HFFc6 (cell line): ENCODE measurements at regions not wholly inside any gene's neighbourhood (a gene's known extent, or its start where the extent isn't known, plus 50 kb on each side); places are given as distances from the start of the nearest gene placed in this dataset.

Source experiments
- DNase-seq: peaks from one replicate; pipeline ENCODE4 v3.0.0-alpha.2; 2018
- H3K27ac Mint-ChIP-seq: 2 replicates; pipeline ENCODE4 v1.8.0; 2020; ENCODE audit warnings: mild to moderate bottlenecking, mixed read lengths
- H3K27me3 Mint-ChIP-seq: 2 replicates; pipeline ENCODE4 v1.8.0; 2021; ENCODE audit warnings: mild to moderate bottlenecking, moderate library complexity, mixed read lengths; ENCODE audit not compliant: insufficient read depth
- H3K36me3 Mint-ChIP-seq: 2 replicates; pipeline ENCODE4 v1.8.0; 2021; ENCODE audit warnings: low read depth, mixed read lengths
- H3K4me1 Mint-ChIP-seq: 2 replicates; pipeline ENCODE4 v1.8.0; 2020; ENCODE audit warnings: low read depth, mixed read lengths
- H3K4me3 Mint-ChIP-seq: 2 replicates; pipeline ENCODE4 v1.8.0; 2020; ENCODE audit warnings: mild to moderate bottlenecking, moderate library complexity, mixed read lengths
- H3K9me3 Mint-ChIP-seq: 2 replicates; pipeline ENCODE4 v1.8.0; 2020; ENCODE audit warnings: mild to moderate bottlenecking, mixed read lengths
- TF ChIP-seq, protein P1 (sequence below): fragments of 200-600 bp; sonication (generic); IDR thresholded peaks from 2 replicates; pipeline ENCODE4 v1.5.0; 2021; ENCODE audit warnings: antibody characterized with exemption, mild to moderate bottlenecking

DNA sequence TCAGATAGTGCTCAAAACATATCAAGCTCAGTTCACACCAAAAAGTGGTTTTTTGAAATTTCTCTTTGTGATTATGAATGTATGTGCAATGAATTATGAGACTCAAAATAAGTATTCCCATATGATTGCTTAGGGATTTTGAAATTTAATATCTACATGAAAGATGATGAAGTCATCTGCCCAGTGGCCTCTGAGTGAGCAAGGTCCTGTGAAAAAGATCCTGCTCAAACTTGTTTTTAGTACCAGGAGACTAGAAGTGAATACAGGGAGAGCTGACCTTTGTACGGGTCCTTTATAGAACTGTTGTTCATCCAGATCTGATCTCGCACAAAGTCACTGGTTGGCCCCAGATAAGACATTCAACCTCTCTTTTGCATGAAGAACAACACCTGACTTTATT lies 151.9 kb upstream of the MAF start:
- Mint-ChIP-seq H3K27ac (no peak overlapping the region), H3K9me3 (peaks cover 55% of the 10 kb centered on the region), H3K4me3 (no peak overlapping the region), H3K36me3 (no peaks in the 10 kb centered on the region; the same call in 1 of the 2 replicates), H3K27me3 (no peaks in the 10 kb centered on the region), H3K4me1 (no peaks in the 10 kb centered on the region)
- TF ChIP-seq, protein P1, sequence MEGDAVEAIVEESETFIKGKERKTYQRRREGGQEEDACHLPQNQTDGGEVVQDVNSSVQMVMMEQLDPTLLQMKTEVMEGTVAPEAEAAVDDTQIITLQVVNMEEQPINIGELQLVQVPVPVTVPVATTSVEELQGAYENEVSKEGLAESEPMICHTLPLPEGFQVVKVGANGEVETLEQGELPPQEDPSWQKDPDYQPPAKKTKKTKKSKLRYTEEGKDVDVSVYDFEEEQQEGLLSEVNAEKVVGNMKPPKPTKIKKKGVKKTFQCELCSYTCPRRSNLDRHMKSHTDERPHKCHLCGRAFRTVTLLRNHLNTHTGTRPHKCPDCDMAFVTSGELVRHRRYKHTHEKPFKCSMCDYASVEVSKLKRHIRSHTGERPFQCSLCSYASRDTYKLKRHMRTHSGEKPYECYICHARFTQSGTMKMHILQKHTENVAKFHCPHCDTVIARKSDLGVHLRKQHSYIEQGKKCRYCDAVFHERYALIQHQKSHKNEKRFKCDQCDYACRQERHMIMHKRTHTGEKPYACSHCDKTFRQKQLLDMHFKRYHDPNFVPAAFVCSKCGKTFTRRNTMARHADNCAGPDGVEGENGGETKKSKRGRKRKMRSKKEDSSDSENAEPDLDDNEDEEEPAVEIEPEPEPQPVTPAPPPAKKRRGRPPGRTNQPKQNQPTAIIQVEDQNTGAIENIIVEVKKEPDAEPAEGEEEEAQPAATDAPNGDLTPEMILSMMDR = no peak
- no peak for DNase-seq

DNA sequence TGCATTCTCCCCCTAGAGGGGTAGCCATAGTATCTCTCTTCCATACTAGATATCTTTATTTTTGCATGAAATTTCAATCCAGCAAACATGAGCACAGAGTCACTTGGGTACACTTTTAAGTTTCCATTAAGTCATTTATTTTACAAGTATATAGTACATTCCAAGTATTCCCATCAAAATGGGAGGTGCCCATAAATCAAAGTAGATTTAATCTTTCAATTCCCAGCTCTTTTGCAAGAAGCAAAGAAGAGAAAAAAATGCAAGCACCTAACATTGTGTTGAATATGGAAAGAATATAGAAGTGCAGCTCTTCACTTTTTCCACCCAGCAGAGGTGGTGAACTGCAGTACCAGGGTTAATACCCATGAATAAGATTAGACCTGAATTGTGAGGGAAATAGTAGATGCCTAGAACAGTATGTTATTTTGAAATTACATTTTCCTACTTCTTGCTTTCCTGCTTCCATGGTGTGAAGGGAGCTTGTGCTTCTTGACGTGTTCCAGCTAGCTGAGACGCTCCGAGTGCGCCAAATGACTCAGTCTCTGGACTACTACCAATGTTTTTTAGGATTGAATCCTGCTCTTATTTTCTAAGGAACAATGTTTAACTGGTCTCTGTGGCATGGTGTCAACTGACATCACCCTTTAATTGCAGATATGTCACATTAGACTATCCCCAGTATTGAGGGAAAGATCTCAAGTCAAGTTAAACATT lies 151.1 kb upstream of the MAF start:
- Mint-ChIP-seq H3K36me3 (no peaks in the 10 kb centered on the region; the same call in 1 of the 2 replicates), H3K27me3 (no peaks in the 10 kb centered on the region), H3K27ac (no peak overlapping the region), H3K4me3 (no peak overlapping the region), H3K9me3 (peaks cover 53% of the 10 kb centered on the region), H3K4me1 (no peaks in the 10 kb centered on the region)
- TF ChIP-seq, protein P1 = no peak
- DNase-seq = no peak

DNA sequence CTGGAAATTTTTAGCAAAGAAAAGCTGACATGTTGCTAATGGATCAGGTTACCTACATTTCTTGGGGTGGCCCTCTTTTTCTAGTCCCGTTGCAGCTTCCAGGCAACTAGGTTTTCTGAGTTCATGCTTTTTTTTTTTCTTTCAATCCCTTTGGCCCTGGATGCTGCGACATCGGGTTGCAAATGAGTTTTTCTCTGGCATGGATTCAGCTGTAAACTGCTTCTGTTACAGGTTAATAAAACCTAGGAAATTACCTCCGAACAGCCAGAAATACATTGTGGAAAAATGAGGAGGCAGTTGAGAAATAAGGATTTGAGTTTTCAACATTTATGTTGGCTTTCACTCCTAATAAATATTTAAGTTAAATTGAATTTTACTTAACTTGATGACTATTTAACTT lies 149.8 kb upstream of the MAF start:
- H3K27ac Mint-ChIP-seq = no peak overlapping the region
- H3K27me3 Mint-ChIP-seq = no peaks in the 10 kb centered on the region
- TF ChIP-seq, protein P1 = no peak
- no peaks in the 10 kb centered on the region; the same call in 1 of the 2 replicates for H3K36me3 Mint-ChIP-seq
- no peak for DNase-seq
- no peaks in the 10 kb centered on the region for H3K4me1 Mint-ChIP-seq
- peaks cover 58% of the 10 kb centered on the region for H3K9me3 Mint-ChIP-seq
- no peak overlapping the region for H3K4me3 Mint-ChIP-seq

DNA sequence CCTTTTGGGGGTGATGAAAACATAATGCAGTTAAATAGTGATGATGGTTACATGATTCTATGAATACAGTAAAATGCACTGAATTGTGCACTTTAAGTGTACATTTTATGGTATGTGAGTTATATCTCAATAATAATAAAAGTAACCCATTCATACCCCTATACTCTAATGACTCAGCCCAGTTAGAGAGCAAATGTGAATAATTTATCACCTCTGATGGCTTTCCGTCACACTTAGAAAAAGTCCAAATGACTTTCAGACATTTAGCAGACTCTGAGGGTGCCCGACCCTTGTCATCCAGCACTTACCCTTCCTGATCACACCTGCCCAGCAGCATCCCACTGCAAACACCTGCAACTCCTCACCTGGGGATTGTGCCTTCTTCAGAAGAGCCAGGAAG lies 148.1 kb upstream of the MAF start:
- H3K27me3 Mint-ChIP-seq = no peaks in the 10 kb centered on the region
- TF ChIP-seq, protein P1 = no peak
- peaks cover 41% of the 10 kb centered on the region for H3K9me3 Mint-ChIP-seq
- H3K4me3 Mint-ChIP-seq = no peak overlapping the region
- H3K27ac Mint-ChIP-seq = no peak overlapping the region
- no peaks in the 10 kb centered on the region for H3K4me1 Mint-ChIP-seq
- H3K36me3 Mint-ChIP-seq = no peaks in the 10 kb centered on the region
- no peak for DNase-seq

DNA sequence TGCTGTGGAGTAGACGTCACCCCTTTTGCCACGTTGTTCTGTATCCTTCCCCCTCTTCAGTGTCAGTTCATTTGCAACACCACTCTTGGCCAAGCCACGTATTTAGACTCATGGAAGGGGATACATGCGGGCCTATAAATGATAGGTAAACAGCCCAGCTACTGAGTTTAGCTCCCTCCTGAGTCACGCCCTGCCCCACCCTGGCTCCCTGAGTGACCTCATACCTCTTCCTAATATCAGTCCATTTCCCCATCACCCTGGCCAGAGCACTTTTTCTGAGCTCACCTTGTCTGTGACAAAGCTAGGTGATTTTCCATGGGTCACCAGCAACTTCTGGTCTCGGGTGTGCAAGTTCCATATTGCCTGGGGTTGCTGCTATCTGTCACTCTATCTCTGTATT lies 147.2 kb upstream of the MAF start:
- Mint-ChIP-seq H3K9me3 (peaks cover 40% of the 10 kb centered on the region), H3K4me3 (no peak overlapping the region), H3K36me3 (no peaks in the 10 kb centered on the region), H3K27me3 (no peaks in the 10 kb centered on the region), H3K27ac (no peak overlapping the region), H3K4me1 (no peaks in the 10 kb centered on the region)
- DNase-seq = no peak
- TF ChIP-seq, protein P1 = no peak
